NCI-H2107 treated with DMSO at 0.1 percent for 48 hours (cell line): ENCODE measurements at regions not wholly inside any gene's neighbourhood (a gene's known extent, or its start where the extent isn't known, plus 50 kb on each side); places are given as distances from the start of the nearest gene placed in this dataset.
"Not testable (repeated sequence)": the region's sequence is repeated elsewhere in the genome, so short reads cannot be mapped to it uniquely, and the experiment has no call there.

Experiments used
- DNase-seq: peaks from one replicate; lab custom pipeline; 2025; ENCODE audit not compliant: unreplicated experiment; lab: John Stamatoyannopoulos, UW

GRCh38 chr3:20657560-20657959 lies 471.6 kb upstream of the SGO1 start:
- no peak for DNase-seq

GRCh38 chr3:20652231-20652986 lies 466.4 kb upstream of the SGO1 start:
- no peak for DNase-seq

- DNase-seq, result no peak
These were observed 462.9 kb upstream of the SGO1 start for GRCh38 chr3:20648921-20649381.

- no peak for DNase-seq
These were observed 462.3 kb upstream of the SGO1 start for GRCh38 chr3:20648294-20648693.

- DNase-seq, result no peak
These were observed 460.4 kb upstream of the SGO1 start for GRCh38 chr3:20646425-20646824.

- DNase-seq, result no peak
These were observed 459.3 kb upstream of the SGO1 start for GRCh38 chr3:20645340-20645739.

GRCh38 chr3:20637729-20638128 lies 451.7 kb upstream of the SGO1 start:
- no peak for DNase-seq

GRCh38 chr3:20622304-20622703 lies 436.3 kb upstream of the SGO1 start:
- DNase-seq, result no peak

GRCh38 chr3:20618621-20619020 lies 432.6 kb upstream of the SGO1 start:
- DNase-seq, result not testable (repeated sequence)

GRCh38 chr3:20618181-20618580 lies 432.2 kb upstream of the SGO1 start:
- not testable (repeated sequence) for DNase-seq

GRCh38 chr3:20615982-20616381 lies 430.0 kb upstream of the SGO1 start:
- DNase-seq, result not testable (repeated sequence)

GRCh38 chr3:20608054-20608738 lies 422.2 kb upstream of the SGO1 start:
- no peak for DNase-seq

- no peak for DNase-seq
These were observed 418.7 kb upstream of the SGO1 start for GRCh38 chr3:20604659-20605058.

- DNase-seq, result no peak
These were observed 403.3 kb upstream of the SGO1 start for GRCh38 chr3:20589275-20589674.

GRCh38 chr3:20588781-20589180 lies 402.8 kb upstream of the SGO1 start:
- DNase-seq, result no peak

- no peak for DNase-seq
These were observed 397.6 kb upstream of the SGO1 start for GRCh38 chr3:20583648-20584047.

GRCh38 chr3:20576228-20576627 lies 390.2 kb upstream of the SGO1 start:
- DNase-seq, result no peak

GRCh38 chr3:20575146-20575545 lies 389.1 kb upstream of the SGO1 start:
- no peak for DNase-seq

GRCh38 chr3:20574746-20575145 lies 388.7 kb upstream of the SGO1 start:
- DNase-seq, result no peak

- no peak for DNase-seq
These were observed 387.2 kb upstream of the SGO1 start for GRCh38 chr3:20573175-20573574.

GRCh38 chr3:20572473-20572872 lies 386.5 kb upstream of the SGO1 start:
- no peak for DNase-seq

GRCh38 chr3:20569310-20569709 lies 383.3 kb upstream of the SGO1 start:
- DNase-seq, result no peak

- DNase-seq, result no peak
These were observed 379.0 kb upstream of the SGO1 start for GRCh38 chr3:20564966-20565365.
